T-helper 22 cell (primary cell): ENCODE measurements at regions not wholly inside any gene's neighbourhood (a gene's known extent, or its start where the extent isn't known, plus 50 kb on each side); places are given as distances from the start of the nearest gene placed in this dataset.

Experiments
- DNase-seq: peaks from one replicate; pipeline ENCODE4 v3.0.0-alpha.2; 2020; ENCODE audit warnings: low read depth

DNA sequence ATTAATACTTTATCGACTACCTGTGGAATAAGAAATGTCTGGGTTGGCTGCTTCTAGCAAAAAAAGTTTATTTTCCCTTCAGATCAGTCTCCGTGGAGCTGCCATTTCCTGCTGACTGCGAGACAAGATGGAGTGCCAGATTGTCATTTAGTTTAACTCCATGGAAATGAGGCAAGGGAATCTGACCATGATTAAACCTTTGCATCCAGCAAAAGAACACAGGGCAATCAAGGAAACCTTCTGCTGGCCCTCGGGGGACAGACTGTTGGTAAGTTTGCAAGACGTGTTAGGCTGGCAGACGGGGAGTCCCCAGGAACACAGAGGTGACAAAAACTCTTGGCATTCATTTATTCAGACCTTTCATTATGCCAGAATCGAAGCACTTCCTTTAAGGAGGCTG is 52.2 kb upstream of the SPACA1 start:
- no peak for DNase-seq

DNA sequence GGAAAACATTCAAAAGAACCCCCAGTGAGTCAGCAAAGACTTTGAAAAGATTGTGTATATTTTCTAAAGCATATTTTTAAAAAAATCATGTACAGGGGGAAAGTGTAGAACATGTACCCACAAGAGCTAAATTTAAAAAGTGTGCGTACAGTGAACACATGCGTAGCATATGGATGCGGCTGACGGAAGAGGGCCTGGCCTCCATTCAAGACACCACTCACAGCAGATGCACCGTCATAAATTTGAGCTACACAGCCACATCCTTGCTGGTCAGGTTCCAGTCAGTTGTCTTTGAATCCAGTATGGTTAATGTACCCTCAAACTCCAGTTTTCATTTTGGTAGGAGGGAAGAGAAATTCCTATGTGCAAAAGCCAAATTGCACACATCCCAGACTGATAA is 54.3 kb upstream of the SPACA1 start:
- no peak for DNase-seq

DNA sequence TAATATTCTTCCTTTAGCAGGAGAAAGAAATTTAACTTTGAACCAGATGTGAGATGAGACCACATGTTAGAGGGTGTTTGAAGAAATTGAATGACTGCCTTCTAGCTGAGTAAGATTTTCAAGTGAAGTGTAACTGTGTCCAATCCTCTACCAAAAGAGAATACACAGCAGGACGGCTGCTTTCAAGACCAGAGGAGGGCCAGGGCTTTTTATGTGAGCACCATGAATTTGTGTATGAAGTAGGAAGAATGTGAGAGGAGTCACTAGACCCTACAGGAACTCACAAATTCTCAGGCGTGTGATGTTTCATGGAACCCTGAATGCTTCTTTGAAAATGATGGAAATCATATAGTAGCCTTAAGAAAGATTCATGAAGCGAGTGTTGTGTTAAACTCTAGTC is 56.8 kb upstream of the SPACA1 start:
- no peak for DNase-seq

DNA sequence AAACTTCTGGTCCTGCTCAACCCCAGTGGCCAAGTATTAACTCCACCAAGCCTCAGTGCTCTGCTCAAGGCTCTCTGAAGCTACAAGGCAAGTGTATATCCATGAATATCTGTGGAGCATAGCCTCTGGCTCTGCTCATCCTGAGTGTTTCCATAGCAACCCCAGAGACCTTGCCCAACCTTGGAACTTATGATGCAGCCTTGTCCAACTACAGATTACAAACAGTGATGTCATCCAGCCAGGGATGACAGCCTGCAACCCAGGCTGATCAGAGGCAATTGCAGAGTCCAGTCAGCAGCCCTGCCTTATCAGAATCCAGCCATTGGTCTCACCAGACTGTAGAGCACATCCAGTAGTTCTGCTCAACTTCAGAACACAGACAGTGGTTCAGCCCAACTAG is 65.5 kb upstream of the SPACA1 start:
- DNase-seq, result no peak

DNA sequence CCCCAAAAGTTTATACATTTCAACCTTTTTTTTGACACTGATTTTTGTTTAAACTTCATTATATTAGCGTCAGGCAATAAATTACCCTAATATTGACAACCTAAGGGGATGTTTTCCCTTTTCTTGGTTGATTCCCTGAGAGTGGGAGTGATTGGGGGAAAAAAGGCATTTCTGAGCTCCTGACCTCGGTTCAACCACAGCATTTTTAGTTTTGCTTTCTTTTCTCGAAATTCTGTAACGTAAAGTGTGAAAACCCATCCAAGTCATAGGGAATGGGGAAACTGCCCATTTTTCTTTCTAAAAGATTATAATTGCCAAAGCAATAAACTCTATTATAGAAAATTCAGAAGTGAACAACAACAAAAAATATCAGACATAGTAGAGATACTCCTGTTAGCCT is 67.9 kb upstream of the SPACA1 start:
- no peak for DNase-seq

DNA sequence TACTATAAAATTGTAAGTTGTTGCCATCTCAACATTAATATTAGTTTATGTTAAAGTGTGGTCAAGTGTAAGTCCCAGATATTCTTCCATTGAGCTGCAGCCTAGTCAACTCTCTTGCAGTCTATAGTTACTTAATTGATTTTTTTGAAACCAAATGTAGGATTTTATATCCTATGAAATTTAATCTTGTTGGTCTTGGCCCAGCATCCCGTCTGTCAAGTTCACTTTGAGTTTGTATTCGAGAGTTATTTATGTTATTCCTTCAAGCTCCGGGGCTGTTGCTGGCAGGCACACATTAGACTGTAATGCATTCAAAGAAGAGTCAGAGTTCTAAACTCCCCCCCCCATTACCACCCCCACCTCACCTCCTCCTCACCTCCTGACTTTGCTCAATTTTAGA is 71.0 kb upstream of the SPACA1 start:
- DNase-seq, result no peak

DNA sequence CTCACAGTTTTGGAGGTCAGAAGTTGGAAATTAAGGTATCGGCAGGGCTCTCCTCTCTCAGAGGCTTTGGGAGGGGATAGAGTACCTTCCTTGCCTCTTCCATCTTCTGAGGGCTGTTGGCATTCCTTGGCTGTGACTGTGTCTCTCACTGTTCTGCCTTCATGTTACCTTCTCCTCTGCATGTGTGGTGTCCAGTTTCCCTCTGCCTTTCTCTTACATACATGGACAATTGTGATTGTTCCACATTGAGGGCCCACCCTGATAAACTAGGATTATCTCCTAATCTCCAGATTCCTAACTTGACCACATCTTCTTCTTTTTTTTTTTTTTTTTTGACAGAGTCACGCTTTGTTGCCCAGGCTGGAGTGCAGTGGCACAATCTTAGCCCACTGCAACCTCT is 72.1 kb upstream of the SPACA1 start:
- DNase-seq, result no peak

DNA sequence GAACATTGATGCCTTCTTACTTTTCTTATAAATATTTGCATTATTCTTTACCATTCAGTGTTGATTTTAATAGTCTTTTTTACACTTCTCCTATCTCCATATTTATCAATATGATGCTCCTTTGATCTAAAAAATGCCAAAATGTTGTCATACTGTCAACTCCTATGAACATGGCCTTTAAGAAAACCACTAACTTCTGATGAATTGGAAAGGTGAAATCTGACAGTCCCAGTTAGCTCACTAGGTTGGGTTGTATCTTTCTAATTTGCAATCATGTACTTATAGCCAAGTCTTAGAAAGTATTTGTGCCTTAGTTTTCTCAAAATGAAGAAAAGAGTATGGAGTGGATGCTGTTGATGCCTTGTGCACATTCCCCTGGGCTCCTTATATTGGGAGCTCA is 75.4 kb upstream of the SPACA1 start:
- DNase-seq, result no peak

DNA sequence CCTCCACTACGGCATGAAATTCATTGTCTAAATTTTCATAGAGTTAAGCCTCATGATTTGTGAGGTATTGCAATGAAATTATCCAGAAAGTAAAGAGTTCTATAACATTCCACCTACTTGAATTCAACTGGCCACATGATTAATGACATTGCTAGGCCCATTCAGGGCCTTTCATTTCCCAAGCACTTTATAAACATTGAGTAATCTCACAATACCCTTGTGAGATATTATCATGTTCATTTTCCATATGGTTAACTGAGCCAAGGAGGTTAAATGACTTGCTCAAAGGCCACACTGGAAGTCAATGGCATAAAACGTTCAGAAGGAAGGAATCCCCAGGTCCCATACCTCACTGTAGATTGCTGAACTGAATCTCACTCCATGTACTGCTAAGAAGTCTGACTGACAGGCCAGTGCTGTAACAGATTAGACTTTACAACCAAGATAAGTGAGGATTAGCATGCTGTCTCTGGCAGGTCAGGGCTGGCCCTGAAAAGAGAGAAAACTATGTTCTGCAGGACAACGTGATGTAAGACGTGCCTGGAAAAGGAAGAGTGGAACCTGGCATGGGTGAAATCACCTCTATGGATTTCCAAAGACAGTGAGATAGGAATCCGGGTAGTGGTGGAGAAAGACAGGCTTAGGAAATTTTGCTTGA is 75.9 kb upstream of the SPACA1 start:
- DNase-seq, result no peak

DNA sequence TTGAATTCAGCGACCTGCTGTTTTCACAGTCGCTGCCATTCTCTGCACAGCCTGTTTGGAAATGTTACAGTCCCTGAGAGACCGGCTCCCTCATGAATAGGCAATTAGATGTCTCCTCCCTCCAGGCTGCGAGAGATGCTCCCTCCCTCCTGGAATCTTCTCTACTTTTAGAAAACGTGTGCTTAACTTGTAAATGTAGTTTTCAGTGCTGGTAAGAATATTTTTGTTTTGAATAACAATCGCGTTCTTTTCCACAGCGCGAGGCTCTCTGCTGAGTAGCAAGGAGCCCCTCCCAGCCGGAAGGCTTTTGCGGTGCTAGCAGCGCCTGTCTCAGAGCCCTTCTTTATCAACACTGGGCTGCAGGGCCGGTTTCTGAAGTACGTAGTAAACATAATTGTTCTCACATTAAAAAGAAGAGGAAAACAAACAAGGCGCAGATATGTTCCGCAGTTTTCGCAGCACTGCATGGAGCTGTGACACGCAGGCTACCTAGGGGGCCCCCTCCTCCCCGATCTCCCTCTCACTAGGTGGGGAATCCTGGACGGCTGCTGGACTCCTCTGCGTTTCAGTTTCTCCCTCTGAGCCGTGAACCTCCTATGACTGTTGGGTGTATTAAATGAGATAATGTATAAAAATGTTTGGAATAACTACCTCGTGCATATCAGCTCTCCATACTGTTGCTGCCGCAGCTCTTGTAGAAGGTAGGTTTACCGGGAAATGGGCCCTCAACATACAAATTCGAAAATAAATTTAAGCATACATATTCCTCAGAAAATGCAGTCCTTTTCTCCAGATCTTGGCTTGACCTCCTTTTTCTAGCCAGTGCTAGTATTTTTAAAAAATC is 79.0 kb upstream of the SPACA1 start:
- DNase-seq, result no peak

DNA sequence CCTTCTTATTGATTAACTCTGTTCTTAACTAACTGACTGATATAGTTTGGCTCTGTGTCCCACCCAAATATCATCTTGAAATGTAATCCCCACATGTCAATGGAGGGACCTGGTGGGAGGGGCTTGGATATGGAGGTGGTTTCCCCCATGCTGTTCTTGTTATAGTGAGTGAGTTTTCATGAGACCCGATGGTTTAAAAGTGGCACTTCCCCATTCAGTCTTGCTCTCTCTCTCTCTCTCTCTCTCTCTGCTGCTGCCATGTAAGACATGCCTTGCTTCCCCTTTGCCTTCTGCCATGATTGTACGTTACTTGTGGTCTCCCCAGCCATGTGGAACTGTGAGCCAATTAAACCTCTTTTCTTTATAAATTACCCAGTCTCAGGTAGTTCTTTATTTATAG is 81.8 kb upstream of the SPACA1 start:
- no peak for DNase-seq

DNA sequence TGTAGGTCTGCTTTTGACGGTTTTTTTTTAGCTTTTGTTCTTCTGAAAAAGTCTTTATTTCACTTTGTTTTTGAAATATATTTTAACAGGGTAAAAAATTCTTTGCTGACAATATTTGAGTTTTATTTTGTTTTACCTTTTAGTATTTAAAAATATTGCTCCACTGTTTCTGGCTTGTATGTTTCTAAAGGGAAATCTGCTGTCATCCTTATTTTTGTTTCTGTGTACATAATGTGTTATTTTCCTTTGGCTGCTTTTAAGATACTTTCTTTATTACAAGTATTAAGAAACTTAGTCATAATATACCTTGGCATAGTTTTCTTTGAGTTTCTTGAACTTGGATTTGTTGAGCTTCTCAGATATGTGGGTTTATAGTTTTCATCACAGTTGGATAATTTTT is 88.6 kb upstream of the SPACA1 start:
- no peak for DNase-seq

DNA sequence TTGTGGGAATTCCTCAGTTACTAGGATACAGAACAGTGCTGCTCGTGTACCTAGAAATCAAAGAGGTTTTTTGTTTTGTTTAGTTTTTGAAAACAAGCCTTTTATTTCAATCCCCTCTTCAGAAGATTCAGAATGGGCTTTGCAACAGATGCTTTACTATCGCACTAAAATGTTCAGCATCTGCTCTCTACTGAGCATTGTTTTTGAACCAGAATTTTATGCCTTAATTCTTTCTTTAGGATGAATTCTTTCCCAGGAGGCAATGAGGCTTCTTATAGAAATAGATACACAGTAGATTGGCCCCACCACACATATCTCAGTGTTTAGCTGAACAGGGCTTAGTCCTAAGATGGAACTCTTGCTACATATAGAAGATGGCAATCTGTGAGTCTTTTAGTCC is 95.9 kb upstream of the SPACA1 start:
- no peak for DNase-seq

DNA sequence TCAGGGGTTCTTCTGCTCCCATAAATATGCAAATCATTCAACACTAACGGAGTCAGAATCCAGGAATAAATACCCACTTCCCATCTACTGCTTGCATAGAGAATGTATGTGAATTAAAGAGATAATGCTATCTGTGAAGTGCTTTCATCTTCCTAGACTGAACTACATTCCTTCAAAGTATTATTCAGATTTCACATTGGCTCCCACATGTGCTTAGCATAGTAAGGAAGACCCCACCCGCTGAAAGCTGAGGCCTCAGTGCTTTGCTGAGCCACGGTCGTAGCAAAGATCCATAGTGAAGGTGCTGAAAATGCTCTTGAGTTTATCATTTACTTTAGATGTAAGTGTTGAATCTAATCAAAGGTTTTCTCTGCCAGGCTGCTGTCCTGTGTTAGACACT is 97.0 kb upstream of the SPACA1 start:
- no peak for DNase-seq

DNA sequence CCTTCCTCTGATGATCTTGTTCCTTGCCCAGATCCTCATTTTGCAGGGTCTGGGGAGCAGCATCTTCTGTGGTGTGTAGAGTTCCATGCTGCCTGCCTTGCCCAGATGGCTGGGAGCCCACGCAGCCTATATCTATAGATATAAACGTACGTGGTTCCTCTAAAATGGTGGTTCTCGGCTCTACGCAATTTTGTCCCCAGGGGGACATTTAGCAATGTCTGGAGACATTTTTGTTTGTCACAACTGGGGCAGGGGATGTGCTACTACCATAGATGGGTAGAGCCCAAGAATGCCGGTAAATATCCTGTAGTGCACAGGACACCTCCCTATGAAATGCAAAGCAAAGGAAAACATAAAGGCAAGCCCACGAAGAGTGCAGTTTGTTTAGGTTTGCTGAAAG is 98.4 kb upstream of the SPACA1 start:
- no peak for DNase-seq

DNA sequence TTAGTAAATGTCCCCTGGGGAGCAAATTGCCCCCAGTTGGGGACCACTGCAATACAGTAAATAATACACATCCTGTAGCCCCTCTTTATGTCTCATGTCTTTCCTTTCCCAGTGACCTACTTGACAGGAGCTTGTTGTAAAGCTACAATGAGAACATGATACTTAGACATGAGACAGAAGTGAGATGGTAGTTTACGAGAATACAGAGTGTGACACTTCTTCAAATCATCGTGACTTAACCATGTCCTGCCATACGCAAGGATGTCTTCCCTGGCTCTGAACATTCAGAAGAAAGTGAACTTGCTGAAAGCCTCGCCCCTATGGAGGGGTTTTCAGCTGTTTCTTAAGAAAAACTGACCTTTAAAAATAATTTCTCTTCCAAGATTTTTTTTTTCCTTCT is 101.0 kb upstream of the SPACA1 start:
- no peak for DNase-seq

DNA sequence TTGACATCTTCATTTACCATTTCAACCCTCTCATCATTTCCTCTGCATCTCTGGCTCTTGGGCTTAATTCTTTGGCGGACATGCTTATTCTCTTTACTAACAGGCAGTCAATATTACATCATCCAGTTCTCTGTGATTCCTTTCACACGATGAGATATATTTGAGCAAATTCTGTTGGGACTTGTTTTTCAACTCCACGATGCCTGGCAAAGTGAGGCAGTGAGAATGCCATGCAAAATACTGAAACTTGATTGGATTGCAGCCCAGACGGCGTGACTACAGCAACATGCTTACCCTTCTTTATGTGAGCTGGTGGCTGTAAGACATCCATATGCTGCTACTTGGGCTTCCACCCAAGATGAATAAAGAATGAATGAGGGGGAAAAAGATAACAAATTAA is 101.7 kb upstream of the SPACA1 start:
- no peak for DNase-seq

DNA sequence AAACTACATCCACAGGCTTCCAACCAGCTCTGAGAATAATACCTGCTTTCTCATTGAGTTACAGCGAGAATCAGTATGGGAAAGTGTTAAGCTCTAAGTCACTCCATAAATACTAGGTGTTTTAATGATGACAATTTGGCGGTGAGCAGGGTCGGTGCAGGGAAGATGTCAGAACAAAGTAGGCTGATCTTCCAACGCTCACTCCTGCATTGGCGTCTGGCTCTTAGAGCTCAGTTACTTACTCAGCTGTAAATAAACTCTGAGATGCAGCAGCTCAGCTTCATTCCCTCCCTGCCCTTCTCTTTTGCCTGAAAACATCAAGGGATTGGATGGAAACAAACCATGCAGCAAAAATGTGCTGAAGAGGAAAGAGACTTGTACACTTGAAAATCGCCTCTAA is 102.5 kb upstream of the SPACA1 start:
- DNase-seq, result no peak

DNA sequence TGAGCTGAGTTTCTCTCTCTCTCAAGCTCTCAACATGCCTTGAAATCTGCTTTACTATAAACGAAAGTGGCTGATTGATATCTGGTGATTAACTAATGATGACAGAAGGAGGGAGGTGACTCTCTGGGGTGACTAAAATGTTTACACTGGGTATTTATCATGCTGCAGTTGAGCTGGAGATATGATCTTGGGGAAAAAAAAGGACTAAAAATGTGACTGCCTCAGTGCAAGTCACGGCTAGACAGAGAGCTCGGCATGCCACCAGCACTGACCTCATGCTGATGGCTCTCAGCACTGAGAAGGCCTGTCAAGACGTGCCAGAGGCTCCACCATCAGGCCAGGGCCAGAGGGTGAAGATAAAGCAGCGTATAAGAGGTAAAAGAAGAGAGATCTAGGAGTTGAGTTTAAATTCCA is 103.1 kb upstream of the SPACA1 start:
- DNase-seq, result no peak

DNA sequence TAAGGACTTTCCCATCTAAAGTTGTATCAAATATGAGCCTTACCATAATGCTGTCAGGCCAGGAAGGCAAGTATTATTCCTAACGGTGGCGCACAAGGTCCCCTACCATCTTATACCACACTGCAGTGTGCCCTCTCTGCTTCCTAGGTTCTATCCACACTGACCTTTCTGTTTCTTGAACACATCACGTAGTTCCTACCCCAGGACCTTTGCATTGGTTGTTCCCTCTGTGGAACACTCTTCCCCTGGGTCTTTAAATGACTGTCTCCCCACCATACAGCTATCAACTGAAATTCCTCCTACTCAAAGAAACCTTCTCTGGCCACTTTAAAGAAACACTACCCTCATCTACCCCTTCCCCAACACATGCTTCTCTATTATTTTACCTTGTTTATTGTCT is 104.5 kb upstream of the SPACA1 start:
- no peak for DNase-seq

DNA sequence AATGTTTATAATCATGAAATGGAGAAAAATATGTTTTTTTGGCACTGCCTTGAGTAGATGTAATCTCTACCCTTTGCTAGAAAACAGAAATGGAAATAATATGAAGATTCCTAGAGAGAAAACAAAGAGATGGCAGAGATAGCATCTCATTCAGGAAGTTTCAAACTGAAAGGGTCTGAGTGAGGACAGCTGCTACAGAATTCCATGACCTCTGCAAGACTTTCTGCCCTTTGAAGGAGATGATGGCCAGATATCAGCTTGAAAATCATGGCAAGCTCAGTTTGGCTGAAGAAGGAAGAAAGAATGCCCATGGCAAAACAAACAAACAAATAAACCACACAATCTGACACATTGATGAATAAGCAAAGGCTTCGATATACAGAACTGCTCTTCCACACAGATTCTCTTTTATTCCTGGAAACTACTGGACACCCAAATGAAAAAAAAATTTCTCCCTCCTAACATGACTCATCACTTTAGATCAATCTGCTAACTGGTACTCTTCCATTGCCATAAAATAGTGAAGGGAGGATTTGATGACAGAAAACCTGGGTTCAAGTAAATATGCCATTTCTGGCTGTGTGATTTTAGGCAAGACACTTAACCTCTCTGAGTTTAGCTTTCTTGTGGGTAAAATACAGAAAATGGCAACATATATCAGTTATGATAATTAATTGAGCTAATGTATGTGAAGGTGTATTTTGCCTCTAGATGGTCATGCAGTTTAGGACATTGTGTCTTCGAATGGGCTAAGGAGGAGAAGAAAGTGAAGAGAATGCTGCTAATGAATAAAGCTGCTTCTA is 105.9 kb upstream of the SPACA1 start:
- DNase-seq, result no peak

DNA sequence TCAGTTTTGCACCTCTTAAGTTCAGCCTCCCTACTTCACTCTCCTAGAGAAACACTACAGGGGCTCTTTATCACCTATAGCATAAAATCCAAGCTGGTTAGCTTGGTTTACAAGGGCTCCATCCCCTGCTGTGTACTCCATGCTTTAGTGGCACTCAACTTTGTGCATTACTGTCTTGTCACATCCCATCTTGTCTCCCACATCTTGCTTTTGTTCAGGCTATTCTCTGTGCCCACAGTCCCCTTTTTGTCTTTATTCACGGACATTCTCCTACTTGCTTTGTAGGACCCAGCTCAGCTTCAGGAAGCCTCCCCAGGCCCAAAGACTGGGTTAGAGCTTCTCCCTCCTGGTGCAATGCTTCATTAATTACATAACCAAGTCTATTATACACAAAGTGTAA is 107.9 kb upstream of the SPACA1 start:
- no peak for DNase-seq

DNA sequence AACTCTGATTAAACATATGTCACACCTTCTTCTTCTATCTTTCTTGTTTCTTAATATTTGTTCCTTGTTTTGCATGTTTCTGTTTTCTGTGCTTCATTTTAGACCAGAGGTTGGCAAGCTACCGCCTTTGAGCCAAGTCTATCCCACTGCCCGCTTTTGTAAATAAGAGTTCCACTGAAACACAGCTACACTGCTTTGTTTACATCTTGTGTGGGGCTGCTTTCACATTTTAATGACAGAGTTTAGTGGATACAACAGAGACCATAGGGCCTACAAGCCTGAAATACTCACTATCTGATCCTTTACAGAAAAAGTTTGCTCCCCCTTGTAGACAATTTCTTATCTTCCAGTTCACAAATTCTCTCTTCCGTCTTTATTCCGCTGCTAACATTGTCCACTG is 109.4 kb upstream of the SPACA1 start:
- DNase-seq, result no peak
